ENCODE measurements at regions not wholly inside any gene's neighbourhood (a gene's known extent, or its start where the extent isn't known, plus 50 kb on each side); places are given as distances from the start of the nearest gene placed in this dataset.

GRCh38 chr6:8268606-8269005, 166.3 kb upstream of the EEF1E1 start (continued):
- TF ChIP-seq ZNF462 (CRISPR knock-in tag; IDR thresholded peaks at IDR 0.05) (no peak), ZNF114 (CRISPR knock-in tag; IDR thresholded peaks at IDR 0.05) (no peak)

- no peaks in the 10 kb centered on the region for H3K36me3 ChIP-seq (ENCODE audit: insufficient read depth)
- ATAC-seq, result no peak
- H4K20me1 ChIP-seq (replicated peaks; ENCODE audit: insufficient read depth), result no peaks in the 10 kb centered on the region
- no peaks in the 10 kb centered on the region for H3K4me1 ChIP-seq (ENCODE audit: insufficient read depth)
- H3K9me3 Mint-ChIP-seq, result peaks cover 3% of the 10 kb centered on the region; the same call in 1 of the 3 replicates
- no peak overlapping the region for H3K4me3 ChIP-seq
- no peak overlapping the region for H3K27ac ChIP-seq (ENCODE audit: low read depth)
- H3K9me2 ChIP-seq (ENCODE audit: insufficient read depth), result 0 out of 2 replicates have a peak, but pooled peaks cover 15% of the 10 kb centered on the region
- H3K79me2 ChIP-seq (replicated peaks; ENCODE audit: insufficient read depth), result no peaks in the 10 kb centered on the region
- no peaks in the 10 kb centered on the region for H3K27me3 ChIP-seq (ENCODE audit: insufficient read depth)
- H3K36me3 Mint-ChIP-seq (ENCODE audit: low read depth), result no peaks in the 10 kb centered on the region
- H3K4me3 Mint-ChIP-seq, result no peak overlapping the region
- H3K27me3 Mint-ChIP-seq (ENCODE audit: insufficient read depth, low read depth, poor library complexity), result peaks cover 6% of the 10 kb centered on the region
- H3F3A ChIP-seq (replicated peaks; ENCODE audit: low read depth), result no peaks in the 10 kb centered on the region
- no peak for DNase-seq (ENCODE audit: low spot score)
- no peak overlapping the region for H2AFZ ChIP-seq
- H3K4me2 ChIP-seq, result no peak overlapping the region
- no peak overlapping the region for H3K27ac Mint-ChIP-seq
- H3K4me1 Mint-ChIP-seq, result peaks cover 6% of the 10 kb centered on the region; the same call in 2 of the 3 replicates
- no peak for TF ChIP-seq STAT1 (IDR thresholded peaks at IDR 0.05; ENCODE audit: unreplicated experiment)
- TF ChIP-seq EZH2 (IDR thresholded peaks at IDR 0.05; ENCODE audit: low read depth, unreplicated experiment), result no peak
- TF ChIP-seq REST (IDR thresholded peaks at IDR 0.05; ENCODE audit: unreplicated experiment), result no peak
- no peak for TF ChIP-seq ZNF462 (CRISPR knock-in tag; IDR thresholded peaks at IDR 0.05)
Observed at GRCh38 chr6:8268156-8268555, 165.8 kb upstream of the EEF1E1 start.

Measured in GM23338 (cell line).